ENCODE measurements at regions not wholly inside any gene's neighbourhood (a gene's known extent, or its start where the extent isn't known, plus 50 kb on each side); places are given as distances from the start of the nearest gene placed in this dataset.
"Not testable (repeated sequence)": the region's sequence is repeated elsewhere in the genome, so short reads cannot be mapped to it uniquely, and the experiment has no call there.

DNA sequence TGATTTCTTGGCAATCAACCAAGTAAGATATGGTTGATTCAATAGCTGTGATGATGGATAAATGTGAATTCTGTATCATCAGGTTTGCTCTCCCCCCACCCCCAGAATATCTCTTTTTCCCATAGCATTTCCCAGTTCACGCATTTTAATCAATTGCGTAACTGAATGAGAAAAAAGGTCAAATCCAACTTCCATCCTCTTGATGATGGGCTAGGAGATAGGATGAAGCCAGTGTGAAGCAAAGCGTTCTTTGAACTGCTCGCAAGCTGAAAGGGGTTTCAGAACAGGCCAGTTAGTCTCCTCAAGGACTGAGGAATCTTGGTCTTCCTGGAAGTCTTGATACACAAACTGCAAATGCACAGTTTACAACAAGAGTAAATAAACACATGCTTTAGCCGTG, 94.5 kb upstream of the ARMC3 start:
- no peak overlapping the region for H3K27ac ChIP-seq
- intact Hi-C loops (cut with DNase I): no loop called here
- no peaks in the 10 kb centered on the region for H3K27me3 ChIP-seq
- no peak for ATAC-seq
- no peak for TF ChIP-seq POLR2A (IDR thresholded peaks at IDR 0.05)
- no peak for DNase-seq
- WGBS, 4 donors: 91 to 94% (median 93%) methylated on average over 5 of the region's 5 CpGs
- H3K9me3 ChIP-seq: no peaks in the 10 kb centered on the region
- H3K4me1 ChIP-seq: peaks cover 0 to 6% (median 0%) of the 10 kb centered on the region in 12 donors
- H3K36me3 ChIP-seq: no peaks in the 10 kb centered on the region
- no peak overlapping the region for H3K4me3 ChIP-seq

DNA sequence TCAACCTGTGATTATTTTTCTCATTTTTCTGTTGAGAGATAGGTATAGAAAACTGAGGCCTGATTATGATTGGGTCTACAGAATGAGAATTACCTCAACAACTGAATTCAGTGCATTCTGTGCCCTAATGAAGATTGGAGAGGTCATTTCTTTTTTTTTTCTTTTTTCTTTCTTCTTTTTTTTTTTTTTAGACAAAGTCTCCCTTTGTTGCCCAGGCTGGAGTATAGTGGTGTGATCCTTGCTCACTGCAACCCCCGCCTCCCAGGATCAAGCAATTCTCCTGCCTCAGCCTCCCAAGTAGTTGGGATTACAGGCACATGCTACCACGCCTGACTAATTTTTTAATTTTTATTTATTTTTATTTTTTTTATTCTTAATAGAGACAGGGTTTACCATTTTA, 95.0 kb upstream of the ARMC3 start:
- DNase-seq (no peak), ATAC-seq (no peak)
- no peak for TF ChIP-seq POLR2A (IDR thresholded peaks at IDR 0.05)
- TF ChIP-seq, protein P1, sequence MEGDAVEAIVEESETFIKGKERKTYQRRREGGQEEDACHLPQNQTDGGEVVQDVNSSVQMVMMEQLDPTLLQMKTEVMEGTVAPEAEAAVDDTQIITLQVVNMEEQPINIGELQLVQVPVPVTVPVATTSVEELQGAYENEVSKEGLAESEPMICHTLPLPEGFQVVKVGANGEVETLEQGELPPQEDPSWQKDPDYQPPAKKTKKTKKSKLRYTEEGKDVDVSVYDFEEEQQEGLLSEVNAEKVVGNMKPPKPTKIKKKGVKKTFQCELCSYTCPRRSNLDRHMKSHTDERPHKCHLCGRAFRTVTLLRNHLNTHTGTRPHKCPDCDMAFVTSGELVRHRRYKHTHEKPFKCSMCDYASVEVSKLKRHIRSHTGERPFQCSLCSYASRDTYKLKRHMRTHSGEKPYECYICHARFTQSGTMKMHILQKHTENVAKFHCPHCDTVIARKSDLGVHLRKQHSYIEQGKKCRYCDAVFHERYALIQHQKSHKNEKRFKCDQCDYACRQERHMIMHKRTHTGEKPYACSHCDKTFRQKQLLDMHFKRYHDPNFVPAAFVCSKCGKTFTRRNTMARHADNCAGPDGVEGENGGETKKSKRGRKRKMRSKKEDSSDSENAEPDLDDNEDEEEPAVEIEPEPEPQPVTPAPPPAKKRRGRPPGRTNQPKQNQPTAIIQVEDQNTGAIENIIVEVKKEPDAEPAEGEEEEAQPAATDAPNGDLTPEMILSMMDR (IDR thresholded peaks at IDR 0.05): no peak
- Histone ChIP-seq H3K27me3 (no peaks in the 10 kb centered on the region), H3K36me3 (no peaks in the 10 kb centered on the region), H3K4me1 (peaks cover 0 to 6% (median 0%) of the 10 kb centered on the region in 12 donors), H3K9me3 (peaks cover 0 to 3% (median 0%) of the 10 kb centered on the region in 12 donors), H3K27ac (no peak overlapping the region), H3K4me3 (no peak overlapping the region)
- WGBS, 4 donors: 96 to 97% (median 97%) methylated on average over 2 of the region's 2 CpGs
- intact Hi-C loops (cut with DNase I): no loop called here

DNA sequence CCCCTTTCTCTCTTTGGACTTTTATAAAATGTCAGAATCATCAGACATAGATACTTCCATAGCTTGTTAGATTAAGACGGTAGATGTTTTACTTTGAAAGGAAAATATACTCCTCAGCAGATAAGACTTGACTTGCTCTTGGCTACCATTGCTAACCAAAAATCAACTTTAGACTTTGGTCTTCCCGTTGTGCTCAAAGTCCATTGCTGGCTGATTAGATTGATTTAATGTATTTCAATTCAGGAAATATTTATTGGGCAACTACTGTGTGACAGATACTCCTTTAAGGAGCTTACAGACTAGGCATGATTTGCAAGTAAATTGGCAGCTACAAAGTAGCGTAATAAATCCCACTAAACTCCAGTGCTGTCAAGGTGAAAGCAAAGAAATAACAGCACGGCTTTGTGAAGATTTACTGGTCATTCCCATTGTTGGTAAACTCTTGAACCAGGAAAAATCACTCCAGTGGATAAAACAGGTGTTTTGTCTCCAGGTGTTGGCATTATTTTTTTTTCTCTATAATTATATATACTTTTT, 95.7 kb upstream of the ARMC3 start:
- 87 to 94% (median 89%) methylated on average over 4 of the region's 4 CpGs for WGBS, 4 donors

DNA sequence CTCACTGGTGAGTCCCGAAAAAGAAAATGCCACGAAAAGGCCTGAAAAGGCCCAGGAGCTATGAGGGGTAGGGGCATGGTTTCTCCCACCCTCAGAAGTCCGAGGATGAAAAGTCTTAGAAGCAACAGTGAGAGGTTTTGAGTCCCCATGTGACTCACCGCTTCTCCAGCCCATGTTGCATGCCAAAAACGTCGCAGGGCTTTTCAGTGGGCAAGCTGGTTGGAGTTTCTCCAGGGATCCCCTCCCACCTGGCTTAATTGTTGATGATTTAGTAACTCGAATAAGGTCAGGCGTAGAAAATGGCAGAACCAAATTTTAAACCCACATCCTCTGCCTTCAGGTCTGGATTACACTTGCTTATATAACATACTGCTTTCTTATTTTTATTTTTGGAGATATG, 96.3 kb upstream of the ARMC3 start:
- H3K36me3 ChIP-seq: no peaks in the 10 kb centered on the region
- DNase-seq: no peak
- H3K4me1 ChIP-seq: peaks cover 0 to 7% (median 0%) of the 10 kb centered on the region in 12 donors
- H3K4me3 ChIP-seq: no peak overlapping the region
- H3K9me3 ChIP-seq: peaks cover 0 to 3% (median 0%) of the 10 kb centered on the region in 12 donors
- no peaks in the 10 kb centered on the region for H3K27me3 ChIP-seq
- WGBS, 4 donors: 86 to 91% (median 90%) methylated on average over 8 of the region's 8 CpGs
- H3K27ac ChIP-seq: no peak overlapping the region
- TF ChIP-seq POLR2A (IDR thresholded peaks at IDR 0.05): no peak
- TF ChIP-seq, protein P1 (IDR thresholded peaks at IDR 0.05): no peak
- intact Hi-C loops (cut with DNase I): no loop called here
- ATAC-seq: no peak

More for the DNA sequence above, 95.7 kb upstream of the ARMC3 start:
- no peak for DNase-seq
- H3K4me3 ChIP-seq: no peak overlapping the region
- TF ChIP-seq, protein P1 (IDR thresholded peaks at IDR 0.05): no peak
- TF ChIP-seq POLR2A (IDR thresholded peaks at IDR 0.05): no peak
- intact Hi-C loops (cut with DNase I): no loop called here
- no peak overlapping the region for H3K27ac ChIP-seq
- no peak for ATAC-seq
- H3K4me1 ChIP-seq: peaks cover 0 to 7% (median 0%) of the 10 kb centered on the region in 12 donors
- H3K27me3 ChIP-seq: no peaks in the 10 kb centered on the region
- H3K36me3 ChIP-seq: no peaks in the 10 kb centered on the region
- H3K9me3 ChIP-seq: peaks cover 0 to 3% (median 0%) of the 10 kb centered on the region in 12 donors

DNA sequence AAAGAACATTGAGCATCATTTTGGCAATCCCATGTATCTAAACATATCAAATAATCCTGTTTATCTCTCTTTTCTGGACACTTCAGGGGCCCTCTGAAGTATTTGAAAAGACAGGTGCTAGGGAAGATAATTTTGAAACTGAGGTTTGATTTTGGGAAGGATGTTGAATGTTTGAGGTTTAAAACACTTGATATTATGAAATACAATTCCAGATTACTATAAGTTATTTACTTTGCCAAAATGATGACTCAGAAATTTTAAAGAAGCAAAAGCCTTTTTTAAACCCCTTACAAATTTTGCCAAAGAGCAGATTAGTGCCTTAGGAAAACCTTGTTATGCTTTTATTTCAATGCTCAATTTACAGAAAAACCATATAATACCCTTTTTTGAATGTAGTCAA, 99.1 kb upstream of the ARMC3 start:
- H3K36me3 ChIP-seq; H3K4me3 ChIP-seq; H3K27me3 ChIP-seq; DNase-seq; intact Hi-C loops (cut with DNase I); H3K4me1 ChIP-seq; ATAC-seq; H3K9me3 ChIP-seq; H3K27ac ChIP-seq: not testable (repeated sequence)
